HCT116 (cell line): ENCODE measurements at regions not wholly inside any gene's neighbourhood (a gene's known extent, or its start where the extent isn't known, plus 50 kb on each side); places are given as distances from the start of the nearest gene placed in this dataset.

Experiments
- ATAC-seq: fragments of 200-7000 bp; cut with Tn5 transposase; 2 replicates; pipeline ENCODE4 v1.9.1; 2020; ENCODE audit warnings: mild to moderate bottlenecking, moderate library complexity
- BruUV-seq: library from RNA; stranded (reverse); fragments of 400-500 nt; replicated peaks from 2 replicates; lab custom pipeline; 2021; lab: Mats Ljungman, UMichigan
- CTCF ChIA-PET: fragments of 300-600 bp; sonication (Branson Sonifier 250); formaldehyde crosslinking; loops from one replicate; lab custom pipeline; 2021; ENCODE audit warnings: antibody characterized with exemption; lab: Charles Lee
- POLR2A ChIA-PET: fragments of 300-600, 350-600 bp; sonication (Branson Sonifier 250); formaldehyde crosslinking; loops from one replicate; lab custom pipeline; 2021; ENCODE audit warnings: antibody characterized with exemption; lab: Charles Lee
- RAD21 ChIA-PET, 2 experiments: fragments of 300-600 bp; sonication (Branson Sonifier 250); formaldehyde crosslinking; loops; one replicate each; lab custom pipeline; 2023; ENCODE audit warnings: low total read pairs in 2 of 2; ENCODE audit not compliant: uncharacterized antibody in 2 of 2, unreplicated experiment in 2 of 2, low non-redundant PET in 1 of 2; lab: Charles Lee
- DNase-seq: peaks from one replicate; pipeline ENCODE4 v3.0.0-alpha.2; 2010; ENCODE audit warnings: low read depth, low spot score
- H2AFZ ChIP-seq: fragments of 200-600 bp; shearing (Covaris generic), sonication (generic); 2 replicates; pipeline ENCODE4 v1.6.1; 2017; ENCODE audit warnings: low read depth, mixed run types, mixed read lengths, antibody characterized with exemption, low read length; ENCODE audit not compliant: poor library complexity, severe bottlenecking
- H3K27ac ChIP-seq: 2 replicates; pipeline ENCODE4 v1.5.1; 2012; ENCODE audit warnings: low read depth, low read length
- H3K27me3 ChIP-seq: fragments of 200-600 bp; sonication (generic); 2 replicates; pipeline ENCODE4 v1.6.1; 2016; ENCODE audit warnings: mixed run types, low read length, mixed read lengths; ENCODE audit not compliant: insufficient read depth
- H3K36me3 ChIP-seq, 2 experiments: fragments of 200-500 bp in 1 of 2; fragments of 200-600 bp in 1 of 2; sonication (Bioruptor generic) in 1 of 2; sonication (generic) in 1 of 2; 2 replicates each; pipeline versions ENCODE4 v1.5.1 to v1.6.1; 2014 to 2016; ENCODE audit warnings: low read length in 2 of 2, inconsistent platforms in 1 of 2, mixed read lengths in 1 of 2, mixed run types in 1 of 2; ENCODE audit not compliant: insufficient read depth in 2 of 2, control insufficient read depth in 1 of 2
- H3K4me1 ChIP-seq, 2 experiments: fragments of 200-600 bp in 1 of 2; sonication (generic) in 1 of 2; 2 replicates each; pipeline versions ENCODE4 v1.5.1 to v1.6.1; 2012 to 2017; ENCODE audit warnings: low read length in 2 of 2, inconsistent platforms in 1 of 2, mild to moderate bottlenecking in 1 of 2, mixed read lengths in 1 of 2, mixed run types in 1 of 2, moderate library complexity in 1 of 2; ENCODE audit not compliant: insufficient read depth in 2 of 2, control insufficient read depth in 1 of 2
- H3K4me2 ChIP-seq: fragments of 200-600 bp; sonication (generic); 2 replicates; pipeline ENCODE4 v1.6.1; 2017; ENCODE audit warnings: mixed run types, low read length, mixed read lengths
- H3K4me3 ChIP-seq, 2 experiments: fragments of 200-600 bp in 1 of 2; sonication (generic) in 1 of 2; replicated peaks in 1 of 2; 2 replicates each; pipeline ENCODE4 v1.5.1; 2011 to 2016; ENCODE audit warnings: low read length in 2 of 2, control low read depth in 1 of 2, low read depth in 1 of 2, mild to moderate bottlenecking in 1 of 2, mixed read lengths in 1 of 2, mixed run types in 1 of 2
- H3K79me2 ChIP-seq: fragments of 200-600 bp; sonication (generic); 2 replicates; pipeline ENCODE4 v1.6.1; 2017; ENCODE audit warnings: mild to moderate bottlenecking, mixed run types, low read length, moderate library complexity, mixed read lengths; ENCODE audit not compliant: insufficient read depth
- H3K9ac ChIP-seq: fragments of 200-600 bp; sonication (generic); 2 replicates; pipeline ENCODE4 v1.6.1; 2016; ENCODE audit warnings: low read length, mixed read lengths
- H3K9me2 ChIP-seq: fragments of 200-600 bp; sonication (generic), shearing (Covaris generic); 2 replicates; pipeline ENCODE4 v1.6.1; 2017; ENCODE audit warnings: mixed run types, mild to moderate bottlenecking, moderate library complexity; ENCODE audit not compliant: insufficient read depth
- H3K9me3 ChIP-seq, 2 experiments: fragments of 200-500 bp in 1 of 2; fragments of 200-600 bp in 1 of 2; sonication (Bioruptor generic) in 1 of 2; sonication (generic) in 1 of 2; 2 replicates each; pipeline ENCODE4 v1.6.1; 2014 to 2017; ENCODE audit warnings: low read length in 2 of 2, mixed read lengths in 2 of 2, inconsistent platforms in 1 of 2, low read depth in 1 of 2, mild to moderate bottlenecking in 1 of 2, mixed run types in 1 of 2, moderate library complexity in 1 of 2; ENCODE audit not compliant: control insufficient read depth in 1 of 2, insufficient read depth in 1 of 2
- H4K20me1 ChIP-seq: fragments of 200-600 bp; sonication (generic), shearing (Covaris generic); 2 replicates; pipeline ENCODE4 v1.6.1; 2017; ENCODE audit warnings: mixed run types, mild to moderate bottlenecking, moderate library complexity; ENCODE audit not compliant: insufficient read depth
- CEBPB ChIP-seq: IDR thresholded peaks from 2 replicates; pipeline ENCODE4 v1.6.1; 2012; ENCODE audit warnings: low read depth
- EGR1 ChIP-seq: IDR thresholded peaks from 2 replicates; pipeline ENCODE4 v1.6.1; 2012; ENCODE audit warnings: low read depth
- ELF1 ChIP-seq: IDR thresholded peaks from 2 replicates; pipeline ENCODE4 v1.6.1; 2012; ENCODE audit warnings: low read depth, borderline replicate concordance
- EZH2 ChIP-seq: fragments of 200-600 bp; sonication (generic); IDR thresholded peaks from 2 replicates; pipeline ENCODE4 v1.6.1; 2017; ENCODE audit warnings: antibody characterized with exemption, mixed run types
- FOSL1 ChIP-seq: IDR thresholded peaks from 2 replicates; pipeline ENCODE4 v1.6.1; 2012; ENCODE audit warnings: low read depth
- JUND ChIP-seq: IDR thresholded peaks from 2 replicates; pipeline ENCODE4 v1.6.1; 2012
- RAD21 ChIP-seq: IDR thresholded peaks from 2 replicates; pipeline ENCODE4 v1.6.1; 2012; ENCODE audit warnings: low read depth, mild to moderate bottlenecking
- SIN3A ChIP-seq: IDR thresholded peaks from 2 replicates; pipeline ENCODE4 v1.6.1; 2012; ENCODE audit warnings: low read depth
- SP1 ChIP-seq: IDR thresholded peaks from 2 replicates; pipeline ENCODE4 v1.6.1; 2012; ENCODE audit warnings: low read depth
- TCF7L2 ChIP-seq: IDR thresholded peaks from 2 replicates; pipeline ENCODE4 v1.7.0; 2011; ENCODE audit warnings: borderline replicate concordance, inconsistent platforms; ENCODE audit not compliant: insufficient read depth, insufficient read length; ENCODE audit errors: extremely low read depth
- YY1 ChIP-seq: IDR thresholded peaks from 2 replicates; pipeline ENCODE4 v1.6.1; 2011; ENCODE audit warnings: low read length, low read depth, moderate library complexity, mild to moderate bottlenecking; ENCODE audit not compliant: insufficient replicate concordance; ENCODE audit errors: extremely low read depth
- ZFX ChIP-seq: fragments of 450-650 bp; IDR thresholded peaks from 2 replicates; pipeline ENCODE4 v1.6.1; 2017
- intact Hi-C: fragments of 100-400 bp; cut with micrococcal nuclease; formaldehyde crosslinking; loops from 2 replicates; pipeline ENCODE4 v1.10.0; 2022
- TF ChIP-seq, protein P1 (sequence below): IDR thresholded peaks from 2 replicates; pipeline ENCODE4 v1.6.1; 2011; ENCODE audit warnings: mild to moderate bottlenecking, low read length, moderate library complexity; ENCODE audit not compliant: insufficient replicate concordance; ENCODE audit errors: extremely low read depth
- TF ChIP-seq, protein P2 (sequence below): IDR thresholded peaks from 2 replicates; pipeline ENCODE4 v1.6.1; 2012; ENCODE audit warnings: low read depth
- TF ChIP-seq, protein P3 (sequence below), 3 experiments: fragments of 200-600 bp in 1 of 3; sonication (generic) in 1 of 3; IDR thresholded peaks in 2 of 3; conservative IDR thresholded peaks in 1 of 3; 2 replicates each; pipeline ENCODE4 v1.5.1; 2012 to 2017; ENCODE audit warnings: low read depth in 2 of 3, low read length in 2 of 3, antibody characterized with exemption in 1 of 3, borderline replicate concordance in 1 of 3, control low read depth in 1 of 3, mild to moderate bottlenecking in 1 of 3, mixed read lengths in 1 of 3, mixed run types in 1 of 3, moderate library complexity in 1 of 3; ENCODE audit not compliant: insufficient read depth in 1 of 3
- TF ChIP-seq, protein P4 (sequence below): IDR thresholded peaks from 2 replicates; pipeline ENCODE4 v1.6.1; 2012
- TF ChIP-seq, protein P5 (sequence below): IDR thresholded peaks from 2 replicates; pipeline ENCODE4 v1.6.1; 2012

DNA sequence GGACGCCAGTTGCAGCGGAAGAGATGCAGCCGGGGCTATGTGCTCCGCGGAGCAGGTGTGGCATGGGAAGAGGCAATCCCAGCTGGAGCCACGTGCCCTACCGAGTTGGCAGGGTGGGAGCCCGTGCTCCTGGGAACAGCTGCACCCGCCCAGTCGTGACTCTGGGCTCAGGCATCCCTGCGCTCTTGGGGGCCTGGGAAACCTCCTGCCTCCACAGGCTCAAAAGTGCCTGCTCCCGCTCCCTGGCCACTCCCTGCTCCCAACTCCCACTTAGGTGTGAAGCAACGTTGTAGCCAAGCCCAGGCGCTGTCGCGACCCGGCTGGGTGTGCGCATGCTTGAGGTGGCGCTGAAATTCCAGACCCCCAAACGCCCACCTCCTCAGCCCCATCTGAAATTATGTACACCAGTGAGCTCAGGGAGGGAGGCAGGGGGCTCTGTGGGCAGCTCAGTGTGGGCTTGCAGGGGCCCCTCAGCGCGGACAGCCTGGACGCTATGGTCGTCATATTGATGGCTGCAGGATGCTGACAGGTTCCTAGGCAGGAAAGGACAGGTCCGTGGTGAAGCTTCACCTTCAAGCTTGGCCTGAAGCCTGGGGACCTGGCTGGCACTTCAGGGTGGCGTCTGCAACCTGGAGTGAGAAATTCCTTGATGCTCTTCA is 429.9 kb downstream of the SLITRK1 start (continued):
- TF ChIP-seq, protein P1, sequence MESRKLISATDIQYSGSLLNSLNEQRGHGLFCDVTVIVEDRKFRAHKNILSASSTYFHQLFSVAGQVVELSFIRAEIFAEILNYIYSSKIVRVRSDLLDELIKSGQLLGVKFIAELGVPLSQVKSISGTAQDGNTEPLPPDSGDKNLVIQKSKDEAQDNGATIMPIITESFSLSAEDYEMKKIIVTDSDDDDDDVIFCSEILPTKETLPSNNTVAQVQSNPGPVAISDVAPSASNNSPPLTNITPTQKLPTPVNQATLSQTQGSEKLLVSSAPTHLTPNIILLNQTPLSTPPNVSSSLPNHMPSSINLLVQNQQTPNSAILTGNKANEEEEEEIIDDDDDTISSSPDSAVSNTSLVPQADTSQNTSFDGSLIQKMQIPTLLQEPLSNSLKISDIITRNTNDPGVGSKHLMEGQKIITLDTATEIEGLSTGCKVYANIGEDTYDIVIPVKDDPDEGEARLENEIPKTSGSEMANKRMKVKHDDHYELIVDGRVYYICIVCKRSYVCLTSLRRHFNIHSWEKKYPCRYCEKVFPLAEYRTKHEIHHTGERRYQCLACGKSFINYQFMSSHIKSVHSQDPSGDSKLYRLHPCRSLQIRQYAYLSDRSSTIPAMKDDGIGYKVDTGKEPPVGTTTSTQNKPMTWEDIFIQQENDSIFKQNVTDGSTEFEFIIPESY: no peak
- TF ChIP-seq ELF1 (no peak), YY1 (no peak), TCF7L2 (no peak)
- TF ChIP-seq, all 23 proteins: peak for 0

DNA sequence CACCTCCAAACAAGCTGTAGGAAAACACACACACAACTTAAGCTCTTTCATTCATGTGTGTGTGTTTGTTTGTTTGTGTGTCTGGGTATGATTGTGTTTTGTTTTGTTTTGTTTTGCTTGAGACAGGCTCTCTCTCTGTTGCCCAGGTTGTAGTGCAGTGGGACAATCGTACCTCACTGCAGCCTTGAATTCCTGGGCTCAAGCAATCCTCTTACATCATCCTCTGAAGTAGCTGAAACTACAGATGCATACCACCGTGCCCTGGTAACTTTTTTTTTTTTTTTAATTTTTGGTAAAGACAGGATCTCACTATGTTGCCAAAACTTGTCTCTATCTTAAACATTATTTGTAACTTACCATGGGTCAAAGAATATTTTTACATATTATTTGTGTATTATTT is 431.7 kb downstream of the SLITRK1 start:
- Histone ChIP-seq H3K9me3 (no peaks in the 10 kb centered on the region; a peak in 2 of 4 replicates), H3K9ac (no peak overlapping the region), H3K9me2 (no peaks in the 10 kb centered on the region), H2AFZ (peak overlapping the region; percentile 57), H3K79me2 (no peaks in the 10 kb centered on the region), H3K36me3 (no peaks in the 10 kb centered on the region), H3K27ac (no peak overlapping the region), H3K4me3 (no peak overlapping the region), H3K4me1 (peaks cover 0 to 8% of the 10 kb centered on the region in 2 experiments; a peak in 1 of 4 replicates), H4K20me1 (no peaks in the 10 kb centered on the region), H3K4me2 (no peak overlapping the region), H3K27me3 (no peaks in the 10 kb centered on the region)
- ChIA-PET POLR2A (no interaction called here), RAD21 (no interaction called here), CTCF (no interaction called here)
- ATAC-seq: no peak
- no TSS peak for BruUV-seq
- DNase-seq: no peak
- intact Hi-C loops: no loop called here
- TF ChIP-seq EZH2 (no peak), SP1 (no peak), CEBPB (no peak), FOSL1 (no peak), YY1 (no peak), TCF7L2 (no peak), RAD21 (no peak), EGR1 (no peak), JUND (no peak), ZFX (no peak), SIN3A (no peak)
- TF ChIP-seq, protein P2, sequence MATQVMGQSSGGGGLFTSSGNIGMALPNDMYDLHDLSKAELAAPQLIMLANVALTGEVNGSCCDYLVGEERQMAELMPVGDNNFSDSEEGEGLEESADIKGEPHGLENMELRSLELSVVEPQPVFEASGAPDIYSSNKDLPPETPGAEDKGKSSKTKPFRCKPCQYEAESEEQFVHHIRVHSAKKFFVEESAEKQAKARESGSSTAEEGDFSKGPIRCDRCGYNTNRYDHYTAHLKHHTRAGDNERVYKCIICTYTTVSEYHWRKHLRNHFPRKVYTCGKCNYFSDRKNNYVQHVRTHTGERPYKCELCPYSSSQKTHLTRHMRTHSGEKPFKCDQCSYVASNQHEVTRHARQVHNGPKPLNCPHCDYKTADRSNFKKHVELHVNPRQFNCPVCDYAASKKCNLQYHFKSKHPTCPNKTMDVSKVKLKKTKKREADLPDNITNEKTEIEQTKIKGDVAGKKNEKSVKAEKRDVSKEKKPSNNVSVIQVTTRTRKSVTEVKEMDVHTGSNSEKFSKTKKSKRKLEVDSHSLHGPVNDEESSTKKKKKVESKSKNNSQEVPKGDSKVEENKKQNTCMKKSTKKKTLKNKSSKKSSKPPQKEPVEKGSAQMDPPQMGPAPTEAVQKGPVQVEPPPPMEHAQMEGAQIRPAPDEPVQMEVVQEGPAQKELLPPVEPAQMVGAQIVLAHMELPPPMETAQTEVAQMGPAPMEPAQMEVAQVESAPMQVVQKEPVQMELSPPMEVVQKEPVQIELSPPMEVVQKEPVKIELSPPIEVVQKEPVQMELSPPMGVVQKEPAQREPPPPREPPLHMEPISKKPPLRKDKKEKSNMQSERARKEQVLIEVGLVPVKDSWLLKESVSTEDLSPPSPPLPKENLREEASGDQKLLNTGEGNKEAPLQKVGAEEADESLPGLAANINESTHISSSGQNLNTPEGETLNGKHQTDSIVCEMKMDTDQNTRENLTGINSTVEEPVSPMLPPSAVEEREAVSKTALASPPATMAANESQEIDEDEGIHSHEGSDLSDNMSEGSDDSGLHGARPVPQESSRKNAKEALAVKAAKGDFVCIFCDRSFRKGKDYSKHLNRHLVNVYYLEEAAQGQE: no peak
- TF ChIP-seq, protein P3, sequence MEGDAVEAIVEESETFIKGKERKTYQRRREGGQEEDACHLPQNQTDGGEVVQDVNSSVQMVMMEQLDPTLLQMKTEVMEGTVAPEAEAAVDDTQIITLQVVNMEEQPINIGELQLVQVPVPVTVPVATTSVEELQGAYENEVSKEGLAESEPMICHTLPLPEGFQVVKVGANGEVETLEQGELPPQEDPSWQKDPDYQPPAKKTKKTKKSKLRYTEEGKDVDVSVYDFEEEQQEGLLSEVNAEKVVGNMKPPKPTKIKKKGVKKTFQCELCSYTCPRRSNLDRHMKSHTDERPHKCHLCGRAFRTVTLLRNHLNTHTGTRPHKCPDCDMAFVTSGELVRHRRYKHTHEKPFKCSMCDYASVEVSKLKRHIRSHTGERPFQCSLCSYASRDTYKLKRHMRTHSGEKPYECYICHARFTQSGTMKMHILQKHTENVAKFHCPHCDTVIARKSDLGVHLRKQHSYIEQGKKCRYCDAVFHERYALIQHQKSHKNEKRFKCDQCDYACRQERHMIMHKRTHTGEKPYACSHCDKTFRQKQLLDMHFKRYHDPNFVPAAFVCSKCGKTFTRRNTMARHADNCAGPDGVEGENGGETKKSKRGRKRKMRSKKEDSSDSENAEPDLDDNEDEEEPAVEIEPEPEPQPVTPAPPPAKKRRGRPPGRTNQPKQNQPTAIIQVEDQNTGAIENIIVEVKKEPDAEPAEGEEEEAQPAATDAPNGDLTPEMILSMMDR (IDR thresholded peaks at IDR 0.05 in 2 of 3, conservative IDR thresholded peaks at IDR 0.05 in 1 of 3; ENCODE audit: borderline replicate concordance in 1 of 3, insufficient read depth in 1 of 3, low read depth in 2 of 3, low read length in 2 of 3): no peak
- TF ChIP-seq, protein P4, sequence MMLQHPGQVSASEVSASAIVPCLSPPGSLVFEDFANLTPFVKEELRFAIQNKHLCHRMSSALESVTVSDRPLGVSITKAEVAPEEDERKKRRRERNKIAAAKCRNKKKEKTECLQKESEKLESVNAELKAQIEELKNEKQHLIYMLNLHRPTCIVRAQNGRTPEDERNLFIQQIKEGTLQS: no peak
- TF ChIP-seq, protein P5, sequence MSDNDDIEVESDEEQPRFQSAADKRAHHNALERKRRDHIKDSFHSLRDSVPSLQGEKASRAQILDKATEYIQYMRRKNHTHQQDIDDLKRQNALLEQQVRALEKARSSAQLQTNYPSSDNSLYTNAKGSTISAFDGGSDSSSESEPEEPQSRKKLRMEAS: no peak
